PC-9 (cell line): ENCODE measurements at regions not wholly inside any gene's neighbourhood (a gene's known extent, or its start where the extent isn't known, plus 50 kb on each side); places are given as distances from the start of the nearest gene placed in this dataset.

ENCODE experiments used
- CTCF ChIP-seq: fragments of 200-600 bp; sonication (generic); conservative IDR thresholded peaks from 2 replicates; pipeline ENCODE4 v1.6.1; 2017; ENCODE audit warnings: mixed run types, antibody characterized with exemption, mild to moderate bottlenecking, moderate library complexity
- EZH2 ChIP-seq: fragments of 200-600 bp; sonication (generic); IDR thresholded peaks from 2 replicates; pipeline ENCODE4 v1.8.0; 2017; ENCODE audit warnings: antibody characterized with exemption, low read depth

- TF ChIP-seq CTCF (no peak), EZH2 (no peak)
Measured at GRCh38 chr17:13922885-13923284, 146.4 kb upstream of the COX10 start.
